HG03095 (cell line): ENCODE measurements at regions not wholly inside any gene's neighbourhood (a gene's known extent, or its start where the extent isn't known, plus 50 kb on each side); places are given as distances from the start of the nearest gene placed in this dataset.

Source experiments
- ATAC-seq: cut with Tn5 transposase; IDR thresholded peaks from one replicate; pipeline ENCODE4 v1.9.1; 2021; ENCODE audit warnings: moderate library complexity; ENCODE audit not compliant: unreplicated experiment

DNA sequence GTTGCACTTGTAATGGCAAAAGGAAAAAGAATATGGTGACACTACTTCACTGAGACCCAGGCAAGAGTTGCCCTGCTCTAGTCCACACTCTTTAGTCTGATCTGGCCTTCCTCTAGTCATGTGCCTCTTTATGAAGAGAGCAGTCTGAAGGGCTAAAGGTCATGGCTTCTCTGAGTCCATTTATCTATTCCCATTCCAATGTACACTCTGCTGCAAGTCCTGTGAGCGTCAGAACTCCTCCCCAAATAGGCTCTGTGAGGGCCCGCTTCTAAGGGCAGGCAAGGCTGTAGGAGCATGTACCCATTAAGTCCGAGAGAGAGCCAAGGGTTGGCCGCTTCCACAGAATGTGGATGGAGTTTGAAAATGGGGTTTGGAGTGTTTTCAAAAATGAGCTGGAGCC lies 209.3 kb downstream of the AHR start:
- no peak for ATAC-seq

GRCh38 chr7:17512181-17512675 lies 213.8 kb downstream of the AHR start:
- ATAC-seq: no peak

DNA sequence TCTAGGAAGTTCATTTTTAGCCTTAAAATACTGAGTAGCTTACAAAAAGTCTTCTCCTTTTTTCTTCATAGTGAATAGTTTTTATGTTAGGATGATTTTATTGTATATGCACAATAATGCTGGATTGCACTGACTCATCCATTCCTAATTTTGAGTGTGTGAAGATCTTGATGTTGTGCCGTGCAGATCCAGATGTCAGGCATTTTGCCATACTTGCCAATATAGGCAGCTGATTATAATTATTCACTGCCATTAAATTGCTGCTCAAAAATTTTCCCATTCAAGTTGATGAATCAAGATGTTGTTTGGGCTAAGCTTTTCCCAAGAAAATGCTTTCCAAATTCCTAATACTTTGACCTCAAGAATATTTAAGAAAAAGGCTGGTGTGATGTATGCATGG lies 218.3 kb downstream of the AHR start:
- ATAC-seq: no peak

- no peak for ATAC-seq
Observed at GRCh38 chr7:17520941-17521340, 222.5 kb downstream of the AHR start.

DNA sequence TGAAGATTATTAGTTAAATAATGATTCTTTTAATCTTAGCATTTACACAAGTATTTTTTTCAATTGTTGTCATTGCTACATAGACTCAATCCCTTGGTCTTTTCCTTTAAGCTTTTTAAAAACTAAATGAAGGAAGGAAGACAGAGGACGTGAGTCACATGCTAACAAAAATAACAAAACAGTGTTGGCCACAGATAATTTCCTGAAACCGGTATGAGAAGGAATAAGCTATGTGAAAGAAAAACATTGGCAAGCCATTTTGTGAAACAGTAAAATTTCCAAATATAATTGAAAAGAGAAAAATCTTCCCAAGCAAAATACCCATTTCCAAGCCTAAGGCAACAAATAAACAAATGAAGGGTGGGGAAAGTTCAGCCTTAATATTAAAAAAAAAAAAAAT lies 223.0 kb downstream of the AHR start:
- no peak for ATAC-seq

DNA sequence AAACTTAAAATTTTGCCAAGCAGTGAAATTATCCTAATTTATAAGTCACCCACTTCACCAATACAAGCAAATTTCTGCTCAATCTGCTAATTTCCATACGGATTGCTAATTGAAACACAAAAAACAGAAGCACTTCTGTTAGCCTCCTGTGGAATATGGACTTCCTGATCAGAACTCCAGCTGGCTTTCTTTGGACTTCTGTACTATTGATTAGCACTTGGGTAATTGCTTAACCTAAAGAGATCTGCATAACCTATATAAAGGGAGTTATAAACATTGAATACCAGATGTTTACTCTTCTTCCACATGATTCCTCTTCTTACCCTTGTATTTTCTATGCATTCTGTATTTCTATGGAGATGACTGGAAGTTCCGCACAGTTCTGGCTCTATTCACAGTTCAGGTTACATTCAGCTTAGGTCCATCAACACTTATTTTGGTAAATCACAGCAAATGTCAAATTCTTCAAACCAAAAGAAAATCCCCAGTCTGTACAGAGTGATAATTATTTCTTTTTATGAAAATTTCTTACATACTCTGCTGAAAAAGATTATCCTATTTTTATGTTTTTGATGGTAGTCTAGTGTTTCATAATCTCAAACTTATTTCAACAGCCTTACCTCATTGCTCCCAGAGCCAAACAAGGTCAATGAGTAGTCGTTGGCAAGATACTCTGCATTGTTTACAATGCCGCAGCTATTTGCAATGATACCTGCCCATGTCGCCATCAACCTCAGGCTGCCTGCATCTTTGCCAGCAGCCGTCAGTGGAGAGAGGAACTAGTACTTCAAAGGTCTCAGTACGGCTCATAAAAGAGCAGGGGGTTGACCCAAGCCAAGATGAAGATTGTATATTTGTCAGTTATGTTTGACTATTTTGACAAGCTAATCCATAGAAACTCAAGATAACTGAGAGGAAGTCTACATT lies 225.6 kb downstream of the AHR start:
- no peak for ATAC-seq

GRCh38 chr7:17524746-17525145 lies 226.3 kb downstream of the AHR start:
- ATAC-seq: no peak

GRCh38 chr7:17526621-17527020 lies 228.2 kb downstream of the AHR start:
- no peak for ATAC-seq

- no peak for ATAC-seq
Observed at GRCh38 chr7:17528636-17529035, 230.2 kb downstream of the AHR start.

DNA sequence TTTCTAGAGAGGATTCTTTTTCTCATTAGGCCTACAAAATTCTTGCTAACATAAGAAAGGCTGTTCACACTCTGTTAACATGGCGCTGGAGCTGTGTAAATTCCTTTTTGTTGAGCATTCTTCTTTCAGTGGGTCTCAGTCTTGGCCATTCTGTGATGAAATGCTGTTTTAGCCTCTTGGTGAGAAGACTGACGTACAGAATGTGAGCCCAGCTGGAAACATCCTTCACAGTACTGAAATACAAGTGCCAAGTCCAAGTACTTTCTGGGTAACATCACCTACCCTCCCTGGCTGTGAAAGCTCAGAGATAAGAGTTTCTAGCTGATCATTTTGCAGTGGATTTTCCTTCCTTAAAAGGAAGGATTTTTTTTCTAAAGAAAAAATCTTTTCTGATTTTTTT lies 231.8 kb downstream of the AHR start:
- ATAC-seq: no peak

- peak; percentile 79 for ATAC-seq
Observed at GRCh38 chr7:17530741-17531421, 232.4 kb downstream of the AHR start.

DNA sequence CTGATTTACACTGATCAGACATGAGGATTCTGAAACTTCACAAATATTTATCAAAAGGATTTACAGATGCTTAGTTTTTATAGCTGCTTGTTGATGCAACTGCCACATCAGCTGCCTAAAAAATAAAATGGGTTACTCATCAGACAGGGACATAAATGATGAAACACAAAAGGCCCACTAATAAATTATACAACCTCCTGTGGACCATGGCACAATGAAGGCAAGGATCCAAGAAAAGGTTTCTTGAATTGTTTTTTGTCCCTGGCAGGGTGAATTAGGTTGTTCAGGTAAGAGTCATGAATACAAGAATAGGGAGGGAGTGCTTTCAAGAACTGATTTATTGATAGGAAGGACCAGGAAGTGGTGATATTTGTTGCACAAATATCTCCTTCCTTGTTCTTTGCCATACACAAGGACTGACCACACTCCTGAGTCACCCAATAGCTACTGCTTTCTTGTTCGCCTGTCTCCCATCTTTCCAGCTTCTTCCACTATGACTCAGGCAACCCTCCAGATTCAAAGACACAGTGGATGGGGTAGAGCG lies 234.5 kb downstream of the AHR start:
- no peak for ATAC-seq

DNA sequence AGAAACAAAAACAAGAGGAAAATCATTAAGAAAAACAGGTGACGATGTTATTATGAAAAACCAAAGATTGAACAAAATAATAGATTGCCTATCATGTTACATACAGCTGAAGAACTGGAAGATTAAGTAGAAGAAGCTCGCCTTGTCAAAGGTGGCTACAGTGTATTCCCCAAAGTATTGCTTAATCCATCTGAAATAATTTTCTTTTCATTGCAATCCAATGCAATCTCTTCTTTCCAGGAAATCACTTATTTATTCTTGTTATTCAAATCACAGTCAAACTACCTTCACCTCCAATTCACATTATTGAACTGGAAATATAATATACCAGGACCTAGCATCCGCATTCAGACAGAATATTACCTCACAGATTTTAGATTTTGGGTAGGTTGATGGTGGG lies 235.9 kb downstream of the AHR start:
- no peak for ATAC-seq

- no peak for ATAC-seq
Observed at GRCh38 chr7:17535776-17536175, 237.3 kb downstream of the AHR start.

GRCh38 chr7:17544401-17544800 lies 245.9 kb downstream of the AHR start:
- no peak for ATAC-seq

DNA sequence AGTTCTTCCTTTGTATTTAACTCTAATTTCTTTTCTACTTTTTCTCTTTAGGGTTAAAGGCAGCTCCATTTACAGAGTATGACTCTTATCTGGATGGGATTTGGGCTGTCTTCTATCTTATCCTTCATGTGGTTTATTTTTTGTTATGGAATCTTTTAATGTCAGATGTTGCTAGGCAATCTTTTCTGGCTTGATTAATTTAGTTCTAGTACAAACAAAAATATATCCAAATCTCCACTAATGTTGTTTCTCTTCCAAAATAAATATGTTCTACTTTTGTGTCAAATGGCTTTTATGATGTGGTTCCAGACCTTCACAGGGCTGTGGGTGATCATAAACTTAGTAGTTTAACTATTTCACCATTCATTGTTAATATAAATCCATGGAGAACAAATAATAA lies 246.9 kb downstream of the AHR start:
- no peak for ATAC-seq

- no peak for ATAC-seq
Observed at GRCh38 chr7:17546189-17546588, 247.7 kb downstream of the AHR start.

DNA sequence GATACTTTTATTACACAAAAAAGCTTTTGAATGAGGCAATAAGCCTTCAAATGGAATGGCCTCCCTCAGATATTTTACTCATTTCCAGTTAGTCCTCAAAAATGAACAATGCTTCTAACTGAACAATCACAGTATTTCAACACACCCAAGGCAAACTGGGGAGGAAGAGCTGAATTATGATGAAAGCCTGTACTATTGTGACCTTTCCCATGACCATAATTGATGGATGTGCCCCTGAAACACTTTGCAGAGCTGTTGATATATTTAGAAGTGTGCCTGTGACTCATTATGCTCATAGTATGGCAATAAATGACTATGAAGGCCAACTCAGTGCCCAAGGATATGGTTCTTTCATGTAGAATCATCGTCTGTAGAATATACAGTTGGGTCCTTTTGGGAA lies 248.1 kb downstream of the AHR start:
- ATAC-seq: no peak

DNA sequence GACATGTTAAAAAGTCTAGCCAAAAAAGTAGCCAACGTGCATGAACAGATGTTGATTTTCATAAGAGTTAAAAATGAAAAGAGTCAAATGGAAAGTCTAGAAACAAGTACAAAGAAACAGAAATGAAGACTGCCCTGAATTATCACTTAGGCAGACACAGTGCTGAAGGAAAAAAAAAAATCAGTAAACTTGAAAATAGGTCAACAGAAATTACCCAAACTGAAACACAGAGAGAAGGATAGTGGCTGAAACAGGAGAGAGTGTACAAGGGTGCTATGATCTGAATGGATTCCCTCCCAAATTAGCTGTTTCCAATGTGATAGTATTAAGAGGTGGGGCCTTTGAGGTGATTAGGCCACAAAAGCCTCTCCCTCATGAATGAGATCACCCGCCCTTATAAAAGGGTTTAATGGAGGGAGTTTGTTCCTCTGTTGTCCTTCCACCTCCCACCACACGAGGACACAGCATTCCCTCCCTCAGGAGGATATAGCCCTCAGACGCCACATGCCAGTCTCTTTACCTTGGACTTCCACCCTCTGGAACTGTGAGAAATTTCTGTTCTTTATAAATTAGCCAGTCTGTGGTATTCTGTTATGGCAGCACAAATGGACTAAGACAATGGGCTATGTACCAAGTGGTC lies 249.7 kb downstream of the AHR start:
- ATAC-seq: no peak

- no peak for ATAC-seq
Observed at GRCh38 chr7:17549406-17549805, 251.0 kb downstream of the AHR start.

GRCh38 chr7:17552373-17552772 lies 253.9 kb downstream of the AHR start:
- no peak for ATAC-seq
